K562 (cell line): ENCODE measurements at regions not wholly inside any gene's neighbourhood (a gene's known extent, or its start where the extent isn't known, plus 50 kb on each side); places are given as distances from the start of the nearest gene placed in this dataset.

Experiments
- ATAC-seq: fragments of 200-7000 bp; cut with Tn5 transposase; 3 replicates; pipeline ENCODE4 v1.9.1; 2020; ENCODE audit warnings: moderate library complexity
- BruUV-seq: library from RNA; stranded (reverse); fragments of 400-500 nt; replicated peaks from 2 replicates; lab custom pipeline; 2021; lab: Mats Ljungman, UMichigan
- CTCF ChIA-PET: fragments of 300-600 bp; formaldehyde crosslinking; extraction: SDS; loops from one replicate; lab custom pipeline; 2021; ENCODE audit warnings: low intra/inter-chr PET ratio; lab: Yijun Ruan, JAX
- POLR2A ChIA-PET: fragments of 300-600, 350-650 bp; sonication (Branson Sonifier 250); formaldehyde crosslinking; extraction: SDS; loops from one replicate; lab custom pipeline; 2021; ENCODE audit warnings: antibody characterized with exemption, inconsistent platforms; lab: Yijun Ruan, JAX
- DNase-seq, 4 experiments: peaks; one replicate each; pipeline versions ENCODE4 v3.0.0 to v3.0.0-alpha.2; 2011 to 2018; ENCODE audit warnings: low spot score in 3 of 4, mixed read lengths in 3 of 4; ENCODE audit errors: extremely low read depth in 1 of 4
- FAIRE-seq: peaks from 2 replicates; lab custom pipeline; 2011; peaks lifted over from hg19 to GRCh38; lab: Jason Lieb, UNC
- H2AFZ ChIP-seq: 2 replicates; pipeline ENCODE4 v1.6.0; 2011; ENCODE audit warnings: low read depth, low read length, control low read depth, inconsistent platforms
- H3K27ac ChIP-seq: fragments of 200-600 bp; 3 replicates; pipeline ENCODE4 v1.8.0; 2011; ENCODE audit warnings: low read depth, mild to moderate bottlenecking, control low read depth, inconsistent platforms, low read length, moderate library complexity, mixed read lengths; ENCODE audit errors: extremely low read depth
- H3K27me3 ChIP-seq, 2 experiments: fragments of 300-600 bp in 1 of 2; 2 replicates in 1 of 2; 3 replicates in 1 of 2; pipeline versions ENCODE4 v1.6.0 to v1.8.0; 2011; ENCODE audit warnings: inconsistent platforms in 2 of 2, low read length in 2 of 2, mild to moderate bottlenecking in 1 of 2, mixed read lengths in 1 of 2, moderate library complexity in 1 of 2; ENCODE audit not compliant: control insufficient read depth in 2 of 2, insufficient read depth in 2 of 2
- H3K36me3 ChIP-seq: fragments of 300-600 bp; 3 replicates; pipeline ENCODE4 v1.8.0; 2011; ENCODE audit warnings: mild to moderate bottlenecking, low read length, inconsistent platforms; ENCODE audit not compliant: control insufficient read depth, insufficient read depth
- H3K4me1 ChIP-seq, 2 experiments: fragments of 200-600 bp in 1 of 2; replicated peaks in 1 of 2; 2 replicates in 1 of 2; 3 replicates in 1 of 2; pipeline versions ENCODE4 v1.5.1 to v1.8.0; 2011; ENCODE audit warnings: inconsistent platforms in 2 of 2, low read length in 2 of 2, mild to moderate bottlenecking in 1 of 2, mixed read lengths in 1 of 2, moderate library complexity in 1 of 2; ENCODE audit not compliant: control insufficient read depth in 2 of 2, insufficient read depth in 2 of 2
- H3K4me2 ChIP-seq: 2 replicates; pipeline ENCODE4 v1.6.1; 2011; ENCODE audit warnings: low read length, control low read depth, inconsistent platforms, mixed read lengths; ENCODE audit not compliant: insufficient read depth
- H3K4me3 ChIP-seq: fragments of 200-600 bp; sonication (generic), shearing (Covaris generic); 2 replicates; pipeline ENCODE4 v1.5.1; 2016; ENCODE audit warnings: control low read depth, inconsistent platforms
- H3K79me2 ChIP-seq: fragments of 200-600 bp; 3 replicates; pipeline ENCODE4 v1.8.0; 2011; ENCODE audit warnings: low read length, inconsistent platforms; ENCODE audit not compliant: control insufficient read depth, insufficient read depth
- H3K9ac ChIP-seq, 2 experiments: 2 replicates each; pipeline versions ENCODE4 v1.6.0 to v1.6.1; 2011; ENCODE audit warnings: low read depth in 2 of 2, low read length in 2 of 2, control low read depth in 1 of 2, inconsistent platforms in 1 of 2, mild to moderate bottlenecking in 1 of 2, mixed read lengths in 1 of 2; ENCODE audit not compliant: insufficient read depth in 1 of 2
- H3K9me1 ChIP-seq: one replicate; pipeline ENCODE4 v1.6.0; 2011; ENCODE audit warnings: inconsistent platforms, mild to moderate bottlenecking, low read length, moderate library complexity; ENCODE audit not compliant: control insufficient read depth, insufficient read depth
- H3K9me3 ChIP-seq: replicated peaks from 2 replicates; pipeline ENCODE4 v1.5.1; 2011; ENCODE audit warnings: low read depth, low read length, inconsistent platforms; ENCODE audit not compliant: control insufficient read depth, insufficient read depth
- H4K20me1 ChIP-seq: replicated peaks from 2 replicates; pipeline ENCODE4 v1.6.1; 2011; ENCODE audit warnings: low read length, inconsistent platforms, mixed read lengths; ENCODE audit not compliant: control insufficient read depth, insufficient read depth
- CBX2 ChIP-seq: fragments of 200-600 bp; sonication (generic); IDR thresholded peaks from one replicate; pipeline ENCODE4 v1.6.1; 2012; ENCODE audit warnings: mild to moderate bottlenecking, low read length, inconsistent platforms; ENCODE audit not compliant: insufficient read depth, poor library complexity, severe bottlenecking
- HMG20B ChIP-seq: fragments of 250-450 bp; sonication (Bioruptor Pico); IDR thresholded peaks from 2 replicates; pipeline ENCODE4 v1.5.0; 2021; ENCODE audit warnings: mild to moderate bottlenecking
- IFI16 ChIP-seq: fragments of 250-450 bp; sonication (Bioruptor Pico); IDR thresholded peaks from 2 replicates; pipeline ENCODE4 v2.1.2; 2022; ENCODE audit warnings: mild to moderate bottlenecking, inconsistent platforms
- NFIX ChIP-seq: fragments of 250-450 bp; sonication (Bioruptor Pico); IDR thresholded peaks from 2 replicates; pipeline ENCODE4 v1.4.0; 2020; ENCODE audit warnings: low read depth, mild to moderate bottlenecking, moderate library complexity
- POU5F1 ChIP-seq: fragments of 150-350 bp; IDR thresholded peaks from 2 replicates; pipeline ENCODE4 v1.6.1; 2014; ENCODE audit warnings: borderline replicate concordance, low read length, low read depth, mild to moderate bottlenecking; ENCODE audit not compliant: partially characterized antibody
- SAP30 ChIP-seq: fragments of 200-600 bp; sonication (generic); IDR thresholded peaks from 2 replicates; pipeline ENCODE4 v1.6.1; 2012; ENCODE audit warnings: borderline replicate concordance, low read depth, mild to moderate bottlenecking, moderate library complexity, low read length, control low read depth, inconsistent platforms; ENCODE audit not compliant: insufficient read depth, poor library complexity, severe bottlenecking
- TSHZ1 ChIP-seq: fragments of 250-450 bp; sonication (Bioruptor Pico); IDR thresholded peaks from 2 replicates; pipeline ENCODE4 v1.4.0; 2020; ENCODE audit warnings: mild to moderate bottlenecking, moderate library complexity
- WHSC1 ChIP-seq: IDR thresholded peaks from one replicate; pipeline ENCODE4 v1.6.1; 2012; ENCODE audit warnings: low read length, control low read depth, inconsistent platforms
- ZNF586 ChIP-seq: fragments of 450-650 bp; formaldehyde crosslinking; conservative IDR thresholded peaks from 2 replicates; pipeline ENCODE4 v1.4.0; 2020; ENCODE audit warnings: mild to moderate bottlenecking, moderate library complexity
- WGBS: fragments of 100-300 bp; shearing (Covaris generic); methylation state at CpG from one replicate; pipeline ENCODE4 v1.1.6; 2016; ENCODE audit warnings: low coverage, mixed read lengths; ENCODE audit not compliant: insufficient coverage; ENCODE audit errors: missing lambda C conversion rate; 5-methylcytosine and 5-hydroxymethylcytosine counted together
- in situ Hi-C: fragments of 300-500 bp; cut with MboI; formaldehyde crosslinking; loops from 4 replicates; pipeline ENCODE4 v1.15.0; 2018; ENCODE audit warnings: inconsistent platforms, mixed read lengths
- intact Hi-C: fragments of 100-400 bp; cut with micrococcal nuclease; formaldehyde crosslinking; loops from 2 replicates; pipeline ENCODE4 v1.14.2; 2022

- H3K4me2 ChIP-seq, result no peak overlapping the region
- no peaks in the 10 kb centered on the region for H3K79me2 ChIP-seq
- POLR2A ChIA-PET, result no interaction called here
- TF ChIP-seq IFI16 (CRISPR knock-in tag) (no peak), WHSC1 (no peak), TSHZ1 (CRISPR knock-in tag) (no peak), CBX2 (no peak), POU5F1 (no peak), HMG20B (no peak), NFIX (CRISPR knock-in tag) (no peak), ZNF586 (CRISPR knock-in tag) (no peak), SAP30 (no peak)
- TF ChIP-seq, all 486 proteins: peak for 0
- FAIRE-seq (no peak), ATAC-seq (no peak), DNase-seq (no peak)
- no peak overlapping the region for H3K4me3 ChIP-seq
- in situ Hi-C loops (no loop called here), intact Hi-C loops (no loop called here)
- H2AFZ ChIP-seq, result no peak overlapping the region
- 20% methylated on average over 1 of the region's 1 CpG for WGBS
- no peaks in the 10 kb centered on the region for H3K9me3 ChIP-seq
- no peaks in the 10 kb centered on the region for H3K9me1 ChIP-seq
- no peak overlapping the region for H3K9ac ChIP-seq
- H3K36me3 ChIP-seq, result no peaks in the 10 kb centered on the region
- no TSS peak for BruUV-seq
- H4K20me1 ChIP-seq, result no peaks in the 10 kb centered on the region
- H3K4me1 ChIP-seq, result no peaks in the 10 kb centered on the region
- CTCF ChIA-PET, result no interaction called here
- H3K27ac ChIP-seq, result no peak overlapping the region
- H3K27me3 ChIP-seq, result no peaks in the 10 kb centered on the region
These were observed 243.3 kb downstream of the SLC7A11 start for GRCh38 chr4:137998666-137999429.
